ENCODE measurements at regions not wholly inside any gene's neighbourhood (a gene's known extent, or its start where the extent isn't known, plus 50 kb on each side); places are given as distances from the start of the nearest gene placed in this dataset.

GRCh38 chr13:106187101-106187500 lies 348.4 kb downstream of the EFNB2 start:
- DNase-seq (no peak), ATAC-seq (replicated peaks in 1 of 4) (no peak)
- H3K4me1 Mint-ChIP-seq, result no peaks in the 10 kb centered on the region
- Histone ChIP-seq H3K9me3 (no peaks in the 10 kb centered on the region), H3K4me3 (ENCODE audit: control insufficient read depth in 1 of 2, extremely low read depth in 1 of 2, low read length in 1 of 2) (no peak overlapping the region), H3K4me1 (ENCODE audit: control insufficient read depth in 1 of 2, extremely low read depth in 1 of 2, insufficient read depth in 2 of 2, low read length in 2 of 2) (no peaks in the 10 kb centered on the region), H3K36me3 (ENCODE audit: control insufficient read depth in 2 of 2, extremely low read depth in 1 of 2, insufficient read depth in 1 of 2, low read length in 1 of 2) (no peaks in the 10 kb centered on the region), H3K27ac (ENCODE audit: low read length) (no peak overlapping the region), H3K27me3 (replicated peaks in 1 of 2; ENCODE audit: control insufficient read depth in 2 of 2, extremely low read depth in 1 of 2, insufficient read depth in 2 of 2, low read length in 1 of 2) (no peaks in the 10 kb centered on the region)
- 50% methylated on average over 1 of the region's 1 CpG for WGBS (ENCODE audit: insufficient coverage)
- no peak overlapping the region for H3K4me3 Mint-ChIP-seq
- CTCF ChIA-PET, result no interaction called here
- H3K9me3 Mint-ChIP-seq, result peaks cover 0 to 13% (median 8%) of the 10 kb centered on the region in 3 donors
- H3K36me3 Mint-ChIP-seq, result no peaks in the 10 kb centered on the region
- H3K27me3 Mint-ChIP-seq, result no peaks in the 10 kb centered on the region
- POLR2A ChIA-PET, result no interaction called here
- H3K27ac Mint-ChIP-seq, result no peak overlapping the region

GRCh38 chr13:106186366-106187030 lies 349.0 kb downstream of the EFNB2 start:
- DNase-seq (no peak), ATAC-seq (replicated peaks in 1 of 4) (no peak)
- WGBS (ENCODE audit: insufficient coverage), result 83% methylated on average over 2 of the region's 3 CpGs
- Histone ChIP-seq H3K4me1 (ENCODE audit: control insufficient read depth in 1 of 2, extremely low read depth in 1 of 2, insufficient read depth in 2 of 2, low read length in 2 of 2) (no peaks in the 10 kb centered on the region), H3K27me3 (replicated peaks in 1 of 2; ENCODE audit: control insufficient read depth in 2 of 2, extremely low read depth in 1 of 2, insufficient read depth in 2 of 2, low read length in 1 of 2) (no peaks in the 10 kb centered on the region), H3K27ac (ENCODE audit: low read length) (no peak overlapping the region), H3K4me3 (ENCODE audit: control insufficient read depth in 1 of 2, extremely low read depth in 1 of 2, low read length in 1 of 2) (no peak overlapping the region), H3K36me3 (ENCODE audit: control insufficient read depth in 2 of 2, extremely low read depth in 1 of 2, insufficient read depth in 1 of 2, low read length in 1 of 2) (no peaks in the 10 kb centered on the region), H3K9me3 (no peaks in the 10 kb centered on the region)
- no peak overlapping the region for H3K4me3 Mint-ChIP-seq
- no peak overlapping the region for H3K27ac Mint-ChIP-seq
- H3K4me1 Mint-ChIP-seq, result no peaks in the 10 kb centered on the region
- H3K9me3 Mint-ChIP-seq, result peaks cover 0 to 12% (median 8%) of the 10 kb centered on the region in 3 donors
- ChIA-PET POLR2A (no interaction called here), CTCF (no interaction called here)
- H3K27me3 Mint-ChIP-seq, result no peaks in the 10 kb centered on the region
- no peaks in the 10 kb centered on the region for H3K36me3 Mint-ChIP-seq

- POLR2A ChIA-PET, result no interaction called here
Measured at GRCh38 chr13:106184790-106185189, 350.7 kb downstream of the EFNB2 start.

GRCh38 chr13:106183410-106184065 lies 351.9 kb downstream of the EFNB2 start:
- H3K27ac ChIP-seq (ENCODE audit: low read length), result no peak overlapping the region
- 87% methylated on average over 13 of the region's 16 CpGs for WGBS (ENCODE audit: insufficient coverage)
- ChIA-PET POLR2A (no interaction called here), CTCF (no interaction called here)
- H3K9me3 ChIP-seq, result no peaks in the 10 kb centered on the region
- Mint-ChIP-seq H3K27me3 (no peaks in the 10 kb centered on the region), H3K36me3 (no peaks in the 10 kb centered on the region), H3K4me1 (no peaks in the 10 kb centered on the region), H3K9me3 (peaks cover 0 to 12% (median 8%) of the 10 kb centered on the region in 3 donors), H3K4me3 (no peak overlapping the region), H3K27ac (no peak overlapping the region)
- no peak for DNase-seq
- H3K4me3 ChIP-seq (ENCODE audit: control insufficient read depth in 1 of 2, extremely low read depth in 1 of 2, low read length in 1 of 2), result no peak overlapping the region
- no peaks in the 10 kb centered on the region for H3K27me3 ChIP-seq (replicated peaks in 1 of 2; ENCODE audit: control insufficient read depth in 2 of 2, extremely low read depth in 1 of 2, insufficient read depth in 2 of 2, low read length in 1 of 2)
- no peak for ATAC-seq (replicated peaks in 1 of 4)
- no peaks in the 10 kb centered on the region for H3K4me1 ChIP-seq (ENCODE audit: control insufficient read depth in 1 of 2, extremely low read depth in 1 of 2, insufficient read depth in 2 of 2, low read length in 2 of 2)
- H3K36me3 ChIP-seq (ENCODE audit: control insufficient read depth in 2 of 2, extremely low read depth in 1 of 2, insufficient read depth in 1 of 2, low read length in 1 of 2), result no peaks in the 10 kb centered on the region

More at GRCh38 chr13:106184790-106185189, 350.7 kb downstream of the EFNB2 start:
- Histone ChIP-seq H3K4me3 (ENCODE audit: control insufficient read depth in 1 of 2, extremely low read depth in 1 of 2, low read length in 1 of 2) (no peak overlapping the region), H3K9me3 (no peaks in the 10 kb centered on the region), H3K36me3 (ENCODE audit: control insufficient read depth in 2 of 2, extremely low read depth in 1 of 2, insufficient read depth in 1 of 2, low read length in 1 of 2) (no peaks in the 10 kb centered on the region), H3K27me3 (replicated peaks in 1 of 2; ENCODE audit: control insufficient read depth in 2 of 2, extremely low read depth in 1 of 2, insufficient read depth in 2 of 2, low read length in 1 of 2) (no peaks in the 10 kb centered on the region), H3K4me1 (ENCODE audit: control insufficient read depth in 1 of 2, extremely low read depth in 1 of 2, insufficient read depth in 2 of 2, low read length in 2 of 2) (no peaks in the 10 kb centered on the region), H3K27ac (ENCODE audit: low read length) (no peak overlapping the region)
- CTCF ChIA-PET, result no interaction called here
- Mint-ChIP-seq H3K4me3 (no peak overlapping the region), H3K27me3 (no peaks in the 10 kb centered on the region), H3K9me3 (peaks cover 0 to 12% (median 8%) of the 10 kb centered on the region in 3 donors), H3K27ac (no peak overlapping the region), H3K36me3 (no peaks in the 10 kb centered on the region), H3K4me1 (no peaks in the 10 kb centered on the region)
- WGBS (ENCODE audit: insufficient coverage), result 81% methylated on average over 2 of the region's 2 CpGs
- ATAC-seq (replicated peaks in 1 of 4) (no peak), DNase-seq (no peak)

- DNase-seq, result no peak
- Mint-ChIP-seq H3K9me3 (peaks cover 0 to 12% (median 8%) of the 10 kb centered on the region in 3 donors), H3K27ac (no peak overlapping the region), H3K4me1 (no peaks in the 10 kb centered on the region), H3K27me3 (no peaks in the 10 kb centered on the region), H3K4me3 (no peak overlapping the region), H3K36me3 (no peaks in the 10 kb centered on the region)
- no peak overlapping the region for H3K4me3 ChIP-seq (ENCODE audit: control insufficient read depth in 1 of 2, extremely low read depth in 1 of 2, low read length in 1 of 2)
- H3K36me3 ChIP-seq (ENCODE audit: control insufficient read depth in 2 of 2, extremely low read depth in 1 of 2, insufficient read depth in 1 of 2, low read length in 1 of 2), result no peaks in the 10 kb centered on the region
- no peaks in the 10 kb centered on the region for H3K4me1 ChIP-seq (ENCODE audit: control insufficient read depth in 1 of 2, extremely low read depth in 1 of 2, insufficient read depth in 2 of 2, low read length in 2 of 2)
- no peaks in the 10 kb centered on the region for H3K9me3 ChIP-seq
- no peaks in the 10 kb centered on the region for H3K27me3 ChIP-seq (replicated peaks in 1 of 2; ENCODE audit: control insufficient read depth in 2 of 2, extremely low read depth in 1 of 2, insufficient read depth in 2 of 2, low read length in 1 of 2)
- no peak for ATAC-seq (replicated peaks in 1 of 4)
- CTCF ChIA-PET, result no interaction called here
- no peak overlapping the region for H3K27ac ChIP-seq (ENCODE audit: low read length)
- POLR2A ChIA-PET, result no interaction called here
- 67% methylated on average over 3 of the region's 6 CpGs for WGBS (ENCODE audit: insufficient coverage)
Measured at GRCh38 chr13:106182404-106182803, 353.1 kb downstream of the EFNB2 start.

GRCh38 chr13:106178816-106179215 lies 356.6 kb downstream of the EFNB2 start:
- no peaks in the 10 kb centered on the region for H3K4me1 ChIP-seq (ENCODE audit: control insufficient read depth in 1 of 2, extremely low read depth in 1 of 2, insufficient read depth in 2 of 2, low read length in 2 of 2)
- H3K4me3 Mint-ChIP-seq, result no peak overlapping the region
- no peaks in the 10 kb centered on the region for H3K9me3 ChIP-seq
- no peaks in the 10 kb centered on the region for H3K36me3 ChIP-seq (ENCODE audit: control insufficient read depth in 2 of 2, extremely low read depth in 1 of 2, insufficient read depth in 1 of 2, low read length in 1 of 2)
- no peaks in the 10 kb centered on the region for H3K36me3 Mint-ChIP-seq
- WGBS (ENCODE audit: insufficient coverage), result 38% methylated on average over 2 of the region's 3 CpGs
- ATAC-seq (replicated peaks in 1 of 4), result no peak
- no peak overlapping the region for H3K27ac Mint-ChIP-seq
- H3K27me3 Mint-ChIP-seq, result no peaks in the 10 kb centered on the region
- H3K9me3 Mint-ChIP-seq, result peaks cover 0 to 4% (median 0%) of the 10 kb centered on the region in 3 donors
- ChIA-PET CTCF (no interaction called here), POLR2A (no interaction called here)
- H3K4me3 ChIP-seq (ENCODE audit: control insufficient read depth in 1 of 2, extremely low read depth in 1 of 2, low read length in 1 of 2), result no peak overlapping the region
- H3K27ac ChIP-seq (ENCODE audit: low read length), result no peak overlapping the region
- no peak for DNase-seq
- no peaks in the 10 kb centered on the region for H3K27me3 ChIP-seq (replicated peaks in 1 of 2; ENCODE audit: control insufficient read depth in 2 of 2, extremely low read depth in 1 of 2, insufficient read depth in 2 of 2, low read length in 1 of 2)
- H3K4me1 Mint-ChIP-seq, result no peaks in the 10 kb centered on the region
